Nephron (organoid): ENCODE measurements at regions not wholly inside any gene's neighbourhood (a gene's known extent, or its start where the extent isn't known, plus 50 kb on each side); places are given as distances from the start of the nearest gene placed in this dataset.
"Not testable (repeated sequence)": the region's sequence is repeated elsewhere in the genome, so short reads cannot be mapped to it uniquely, and the experiment has no call there.

ENCODE experiments used
- H3K27ac Mint-ChIP-seq, 3 experiments: 2 replicates each; pipeline ENCODE4 v1.8.0; 2020; ENCODE audit warnings: mixed read lengths in 3 of 3, mild to moderate bottlenecking in 2 of 3, moderate library complexity in 1 of 3
- H3K27me3 Mint-ChIP-seq: 2 replicates; pipeline ENCODE4 v1.8.0; 2021; ENCODE audit warnings: low read depth, mild to moderate bottlenecking, moderate library complexity, mixed read lengths
- H3K36me3 Mint-ChIP-seq: 2 replicates; pipeline ENCODE4 v1.8.0; 2020; ENCODE audit warnings: low read depth, mixed read lengths
- H3K4me1 Mint-ChIP-seq: 2 replicates; pipeline ENCODE4 v1.8.0; 2020; ENCODE audit warnings: mixed read lengths
- H3K4me3 Mint-ChIP-seq, 3 experiments: 2 replicates each; pipeline ENCODE4 v1.8.0; 2020; ENCODE audit warnings: mild to moderate bottlenecking in 3 of 3, mixed read lengths in 3 of 3, moderate library complexity in 2 of 3
- H3K9me3 Mint-ChIP-seq: 2 replicates; pipeline ENCODE4 v1.8.0; 2020; ENCODE audit warnings: mixed read lengths
- TF ChIP-seq, protein P1 (sequence below), 3 experiments: fragments of 200-600 bp; sonication (generic); IDR thresholded peaks; one replicate each; pipeline ENCODE4 v1.5.0; 2021; ENCODE audit warnings: antibody characterized with exemption in 3 of 3; ENCODE audit not compliant: unreplicated experiment in 3 of 3

DNA sequence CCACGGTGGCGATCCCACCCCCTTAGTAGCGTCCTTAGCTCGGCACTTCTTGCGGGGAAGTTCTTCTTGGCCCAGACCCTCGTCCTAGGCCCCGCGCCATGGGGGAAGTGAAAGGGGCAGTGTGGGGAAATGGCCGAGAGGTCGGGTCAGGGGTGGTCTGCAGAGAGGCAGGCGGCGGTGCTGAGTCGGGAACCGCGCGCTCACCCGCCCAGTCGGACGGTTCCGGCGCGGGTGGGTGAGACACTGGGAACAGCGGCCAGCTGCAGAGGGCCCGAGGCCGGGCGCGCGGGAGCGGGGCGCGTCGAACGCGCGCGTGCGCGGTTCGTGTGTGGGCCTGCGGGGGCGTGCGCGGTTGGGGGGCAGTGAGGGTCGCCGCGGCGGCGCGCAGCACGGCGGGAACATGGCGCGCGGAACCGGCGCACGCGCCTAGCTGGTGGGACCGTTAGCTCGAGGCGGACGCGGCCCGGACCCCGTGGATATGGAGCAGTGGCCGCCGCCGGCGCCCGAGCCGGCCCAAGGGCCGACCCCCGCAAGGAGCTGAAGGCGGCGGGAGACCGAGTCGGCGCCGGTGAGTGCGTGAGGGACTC, 246.9 kb downstream of the GOLGA6L6 start:
- TF ChIP-seq, protein P1, sequence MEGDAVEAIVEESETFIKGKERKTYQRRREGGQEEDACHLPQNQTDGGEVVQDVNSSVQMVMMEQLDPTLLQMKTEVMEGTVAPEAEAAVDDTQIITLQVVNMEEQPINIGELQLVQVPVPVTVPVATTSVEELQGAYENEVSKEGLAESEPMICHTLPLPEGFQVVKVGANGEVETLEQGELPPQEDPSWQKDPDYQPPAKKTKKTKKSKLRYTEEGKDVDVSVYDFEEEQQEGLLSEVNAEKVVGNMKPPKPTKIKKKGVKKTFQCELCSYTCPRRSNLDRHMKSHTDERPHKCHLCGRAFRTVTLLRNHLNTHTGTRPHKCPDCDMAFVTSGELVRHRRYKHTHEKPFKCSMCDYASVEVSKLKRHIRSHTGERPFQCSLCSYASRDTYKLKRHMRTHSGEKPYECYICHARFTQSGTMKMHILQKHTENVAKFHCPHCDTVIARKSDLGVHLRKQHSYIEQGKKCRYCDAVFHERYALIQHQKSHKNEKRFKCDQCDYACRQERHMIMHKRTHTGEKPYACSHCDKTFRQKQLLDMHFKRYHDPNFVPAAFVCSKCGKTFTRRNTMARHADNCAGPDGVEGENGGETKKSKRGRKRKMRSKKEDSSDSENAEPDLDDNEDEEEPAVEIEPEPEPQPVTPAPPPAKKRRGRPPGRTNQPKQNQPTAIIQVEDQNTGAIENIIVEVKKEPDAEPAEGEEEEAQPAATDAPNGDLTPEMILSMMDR (IDR thresholded peaks at IDR 0.05; ENCODE audit: unreplicated experiment in 3 of 3) = no peak
- Mint-ChIP-seq H3K4me1 (no peaks in the 10 kb centered on the region), H3K4me3 (no peak overlapping the region), H3K27me3 (no peaks in the 10 kb centered on the region), H3K36me3 (peaks cover 3% of the 10 kb centered on the region), H3K27ac (no peak overlapping the region), H3K9me3 (peaks cover 30% of the 10 kb centered on the region)

DNA sequence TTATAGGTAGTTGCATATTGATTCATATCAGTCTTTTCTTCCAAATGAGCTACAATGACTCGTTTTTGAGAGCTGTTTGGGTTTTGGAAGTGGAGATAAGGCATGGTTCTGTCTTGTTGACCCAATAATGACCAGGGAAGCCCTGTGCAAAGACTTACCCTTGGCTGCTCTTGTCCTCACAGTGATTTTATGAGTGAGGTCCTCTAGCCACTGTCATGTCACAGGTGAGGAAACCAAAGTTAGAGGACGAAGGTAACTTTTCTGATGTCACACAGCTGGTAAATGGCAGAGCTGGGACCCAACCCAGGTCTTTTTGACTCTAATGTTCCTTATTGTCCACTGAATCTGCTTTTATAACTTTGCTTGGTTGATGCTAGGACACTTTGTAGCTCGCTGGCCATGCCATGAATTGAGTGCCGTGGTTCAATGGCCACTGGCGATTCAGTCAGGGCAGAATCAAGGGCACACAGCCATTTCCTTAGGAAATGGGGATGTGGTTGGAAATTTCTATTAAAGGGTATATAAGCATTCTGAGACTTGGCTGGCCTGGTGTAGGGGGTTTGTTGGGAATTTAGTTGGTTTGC, 249.1 kb downstream of the GOLGA6L6 start:
- not testable (repeated sequence) for H3K27me3 Mint-ChIP-seq

GRCh38 chr15:20291616-20292015, 250.0 kb downstream of the GOLGA6L6 start:
- not testable (repeated sequence) for H3K36me3 Mint-ChIP-seq, H3K27ac Mint-ChIP-seq, H3K27me3 Mint-ChIP-seq, H3K4me3 Mint-ChIP-seq, H3K4me1 Mint-ChIP-seq
- H3K9me3 Mint-ChIP-seq = peaks cover 12% of the 10 kb centered on the region

More for the DNA sequence above, 249.1 kb downstream of the GOLGA6L6 start:
- H3K4me3 Mint-ChIP-seq, H3K4me1 Mint-ChIP-seq, H3K27ac Mint-ChIP-seq, H3K36me3 Mint-ChIP-seq: not testable (repeated sequence)
- peaks cover 18% of the 10 kb centered on the region for H3K9me3 Mint-ChIP-seq

GRCh38 chr15:20290606-20291005, 251.0 kb downstream of the GOLGA6L6 start:
- not testable (repeated sequence) for H3K27ac Mint-ChIP-seq, H3K4me3 Mint-ChIP-seq, H3K4me1 Mint-ChIP-seq, H3K27me3 Mint-ChIP-seq, H3K36me3 Mint-ChIP-seq, H3K9me3 Mint-ChIP-seq

DNA sequence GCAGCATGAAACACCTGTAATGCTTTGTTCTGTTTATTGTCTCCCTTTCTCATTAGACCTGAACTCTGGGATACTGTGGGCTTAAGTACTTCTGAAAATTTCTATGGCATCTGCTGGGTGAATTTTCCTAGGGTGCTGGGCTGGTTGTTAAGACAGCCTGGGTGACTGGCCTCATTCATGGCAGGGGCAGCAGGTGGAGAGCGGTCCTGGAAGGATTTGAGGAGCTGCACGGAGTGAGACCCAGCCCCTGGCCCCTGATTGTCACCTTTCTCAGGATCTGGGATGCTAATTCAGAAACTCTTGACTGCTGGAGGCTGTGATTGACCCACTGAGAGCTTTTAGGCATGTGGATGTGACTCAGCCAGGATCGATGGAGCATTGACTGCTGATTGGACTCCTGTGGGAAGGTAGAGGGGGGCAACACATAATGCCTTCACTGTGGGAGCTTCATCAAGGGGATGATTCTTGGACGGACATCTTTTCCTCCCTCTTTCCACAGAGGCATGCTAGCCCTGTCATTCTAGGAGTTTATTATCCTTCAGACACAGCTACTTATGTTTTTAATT, 252.0 kb downstream of the GOLGA6L6 start:
- H3K4me1 Mint-ChIP-seq, H3K27ac Mint-ChIP-seq, H3K27me3 Mint-ChIP-seq: not testable (repeated sequence)

DNA sequence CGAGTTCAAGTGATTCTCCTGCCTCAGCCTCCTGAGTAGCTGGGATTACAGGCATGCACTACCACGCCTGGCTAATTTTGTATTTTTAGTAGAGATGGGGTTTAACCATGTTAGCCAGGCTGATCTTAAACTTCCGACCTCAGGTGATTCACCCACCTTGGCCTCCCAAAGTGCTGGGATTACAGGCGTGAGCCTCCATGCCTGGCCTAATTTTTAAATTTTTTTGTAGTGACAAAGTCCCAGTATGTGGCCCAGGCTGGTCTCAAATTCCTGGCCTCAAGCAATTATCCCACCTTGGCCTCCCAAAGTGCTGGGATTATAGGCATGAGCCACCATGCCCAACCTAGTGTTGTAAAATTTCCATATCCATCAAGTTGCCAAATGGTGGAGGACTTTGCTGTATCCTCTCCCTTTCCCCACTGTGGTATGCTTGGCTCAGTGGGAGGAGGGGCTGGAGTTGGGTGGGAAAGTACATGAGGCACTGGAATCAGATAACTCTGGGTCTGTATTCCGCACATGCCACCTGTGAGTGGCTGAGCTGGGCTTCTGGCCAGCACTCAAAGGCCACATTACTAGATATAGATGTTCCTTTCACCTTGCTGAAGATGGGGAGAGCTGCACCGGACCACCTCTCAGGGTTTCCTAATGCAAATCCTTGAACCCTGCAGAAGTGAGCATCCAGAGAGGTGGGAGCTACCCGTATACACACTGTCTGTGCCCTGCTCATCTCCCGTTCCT, 252.6 kb downstream of the GOLGA6L6 start:
- H3K4me3 Mint-ChIP-seq, H3K27ac Mint-ChIP-seq, H3K4me1 Mint-ChIP-seq, H3K27me3 Mint-ChIP-seq, H3K9me3 Mint-ChIP-seq, H3K36me3 Mint-ChIP-seq: not testable (repeated sequence)

More for the DNA sequence above, 252.0 kb downstream of the GOLGA6L6 start:
- H3K9me3 Mint-ChIP-seq, H3K4me3 Mint-ChIP-seq, H3K36me3 Mint-ChIP-seq: not testable (repeated sequence)

DNA sequence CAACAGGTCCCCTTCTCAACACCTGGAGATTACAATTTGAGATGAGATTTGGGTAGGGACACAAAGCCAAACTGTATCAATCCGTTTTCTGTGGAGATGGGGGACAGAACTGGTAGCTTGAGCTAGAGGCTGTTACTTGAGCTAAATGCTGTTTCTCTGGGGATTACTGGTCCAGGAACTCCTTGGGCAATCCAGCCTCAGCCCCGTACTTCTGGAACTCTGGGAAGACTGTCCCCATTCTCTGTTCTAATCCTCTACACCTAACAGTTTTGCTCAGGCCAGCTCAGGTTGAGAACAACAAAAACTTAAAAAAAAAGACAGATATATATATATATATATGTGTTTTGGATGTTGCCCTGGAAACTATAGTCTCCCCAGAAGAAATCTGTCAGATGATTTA, 255.0 kb downstream of the GOLGA6L6 start:
- H3K4me1 Mint-ChIP-seq, H3K27me3 Mint-ChIP-seq, H3K36me3 Mint-ChIP-seq, H3K9me3 Mint-ChIP-seq, H3K4me3 Mint-ChIP-seq, H3K27ac Mint-ChIP-seq: not testable (repeated sequence)

DNA sequence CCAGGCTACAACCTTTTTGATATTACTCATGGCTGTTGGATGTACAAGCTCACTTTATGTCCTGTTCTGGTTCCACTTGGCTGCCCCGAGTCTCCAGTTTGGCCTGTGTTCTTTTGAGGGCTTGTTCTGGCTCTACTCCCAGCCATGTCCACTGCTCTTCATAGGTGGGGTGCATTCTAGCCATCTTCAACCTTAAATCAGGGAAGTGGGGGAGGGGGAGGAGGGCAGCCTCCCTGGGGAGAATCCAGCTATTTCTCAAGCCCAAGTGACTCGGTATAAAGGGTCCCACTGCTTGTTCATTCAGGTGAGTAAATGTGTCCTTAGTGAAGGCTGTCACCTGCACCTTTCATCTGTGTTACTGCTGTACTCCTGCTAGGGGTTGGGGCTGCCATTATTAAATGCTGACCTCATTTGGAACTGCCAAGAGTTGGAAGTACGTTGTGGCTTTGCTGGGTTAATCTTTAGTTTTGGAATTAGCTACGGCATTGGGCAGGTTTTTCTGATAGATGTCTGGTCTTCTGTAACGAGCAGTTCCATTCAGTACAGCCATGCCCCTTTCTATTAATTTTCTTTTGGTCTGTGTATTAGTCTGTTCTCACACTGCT, 255.8 kb downstream of the GOLGA6L6 start:
- H3K27ac Mint-ChIP-seq, H3K9me3 Mint-ChIP-seq, H3K36me3 Mint-ChIP-seq, H3K27me3 Mint-ChIP-seq, H3K4me3 Mint-ChIP-seq, H3K4me1 Mint-ChIP-seq: not testable (repeated sequence)

- H3K9me3 Mint-ChIP-seq, H3K27ac Mint-ChIP-seq, H3K4me3 Mint-ChIP-seq, H3K27me3 Mint-ChIP-seq, H3K36me3 Mint-ChIP-seq, H3K4me1 Mint-ChIP-seq: not testable (repeated sequence)
Observed at GRCh38 chr15:20284891-20285535, 256.6 kb downstream of the GOLGA6L6 start.

GRCh38 chr15:20283651-20284050, 257.9 kb downstream of the GOLGA6L6 start:
- not testable (repeated sequence) for H3K27ac Mint-ChIP-seq, H3K27me3 Mint-ChIP-seq, H3K4me1 Mint-ChIP-seq, H3K4me3 Mint-ChIP-seq, H3K9me3 Mint-ChIP-seq, H3K36me3 Mint-ChIP-seq

DNA sequence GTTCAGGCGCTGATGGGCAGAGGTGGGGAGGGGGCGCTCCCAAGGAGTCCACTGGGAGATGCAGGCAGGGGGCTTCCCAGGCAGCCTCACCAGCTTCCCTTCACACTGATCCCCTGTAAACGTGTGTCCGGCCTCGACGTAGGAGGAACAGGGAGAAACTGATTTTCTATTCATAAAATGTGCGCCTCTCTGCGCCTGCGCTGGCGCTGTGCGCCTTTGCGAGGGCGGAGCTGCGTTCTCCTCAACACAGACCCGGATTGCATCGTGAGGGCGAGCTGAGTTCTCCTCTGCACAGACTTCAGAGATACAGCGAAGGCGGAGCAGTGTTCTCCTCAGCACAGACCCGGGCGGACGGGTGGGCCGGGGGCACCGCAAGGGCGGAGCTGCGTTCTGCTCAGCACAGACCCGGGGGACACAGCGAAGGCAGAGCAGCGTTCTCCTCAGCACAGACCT, 259.1 kb downstream of the GOLGA6L6 start:
- not testable (repeated sequence) for H3K4me1 Mint-ChIP-seq, H3K27me3 Mint-ChIP-seq

DNA sequence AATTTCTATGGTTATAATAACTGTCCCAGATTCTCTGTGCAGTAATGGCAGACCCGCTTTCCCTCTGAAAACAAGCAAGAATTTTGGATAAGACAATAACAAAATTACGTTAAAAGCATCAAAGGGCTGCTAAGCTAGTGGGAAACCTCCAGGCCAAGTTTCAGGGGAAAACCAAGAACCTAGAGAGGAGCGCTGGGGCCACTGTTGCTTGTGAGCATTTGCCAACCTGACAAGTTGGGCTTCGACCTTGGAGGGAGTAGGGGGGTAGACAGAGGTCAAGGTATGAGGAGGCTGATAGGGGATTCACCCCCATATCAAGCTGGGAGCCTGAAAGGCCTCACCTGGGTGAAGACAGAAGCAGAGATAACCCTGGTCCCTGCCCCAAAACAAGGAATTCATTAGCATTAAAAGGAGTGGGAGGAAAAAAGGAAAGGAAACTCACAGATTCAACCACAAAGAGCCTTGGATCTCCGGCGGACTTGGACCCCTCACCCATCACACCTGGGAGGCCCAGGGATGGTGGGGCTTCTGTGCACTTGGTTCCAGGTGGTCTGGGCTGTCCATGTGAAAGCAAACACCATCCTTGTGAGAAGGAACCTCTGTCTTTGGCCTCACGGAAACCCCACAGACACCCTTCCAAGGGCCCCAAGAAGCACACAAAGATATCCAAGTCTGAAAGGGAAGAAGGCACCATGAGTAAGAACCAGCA, 259.9 kb downstream of the GOLGA6L6 start:
- not testable (repeated sequence) for H3K27me3 Mint-ChIP-seq, H3K27ac Mint-ChIP-seq, H3K9me3 Mint-ChIP-seq, H3K4me1 Mint-ChIP-seq, H3K36me3 Mint-ChIP-seq, H3K4me3 Mint-ChIP-seq

More for the DNA sequence above, 259.1 kb downstream of the GOLGA6L6 start:
- H3K27ac Mint-ChIP-seq, H3K4me3 Mint-ChIP-seq, H3K36me3 Mint-ChIP-seq, H3K9me3 Mint-ChIP-seq: not testable (repeated sequence)
